Neural crest cell (in vitro differentiated cells): ENCODE measurements at regions not wholly inside any gene's neighbourhood (a gene's known extent, or its start where the extent isn't known, plus 50 kb on each side); places are given as distances from the start of the nearest gene placed in this dataset.
"Not testable (repeated sequence)": the region's sequence is repeated elsewhere in the genome, so short reads cannot be mapped to it uniquely, and the experiment has no call there.

ENCODE experiments used
- DNase-seq: peaks from one replicate; pipeline ENCODE4 v3.0.0; 2021; ENCODE audit warnings: low read depth, mixed read lengths, low spot score
- H3K27ac Mint-ChIP-seq: one replicate; pipeline ENCODE4 v1.8.0; 2021; ENCODE audit warnings: mild to moderate bottlenecking, mixed read lengths; ENCODE audit not compliant: unreplicated experiment
- H3K27me3 Mint-ChIP-seq: 2 replicates; pipeline ENCODE4 v1.8.0; 2021; ENCODE audit warnings: low read depth, mild to moderate bottlenecking, mixed read lengths
- H3K36me3 Mint-ChIP-seq: 2 replicates; pipeline ENCODE4 v1.8.0; 2021; ENCODE audit warnings: low read depth, mild to moderate bottlenecking, mixed read lengths
- H3K4me1 Mint-ChIP-seq: 2 replicates; pipeline ENCODE4 v1.8.0; 2021; ENCODE audit warnings: mixed read lengths
- H3K4me3 Mint-ChIP-seq: one replicate; pipeline ENCODE4 v1.8.0; 2021; ENCODE audit warnings: mild to moderate bottlenecking, mixed read lengths
- H3K9me3 Mint-ChIP-seq: 2 replicates; pipeline ENCODE4 v1.8.0; 2021; ENCODE audit warnings: mixed read lengths
- TF ChIP-seq, protein P1 (sequence below): fragments of 200-600 bp; sonication (generic); conservative IDR thresholded peaks from 2 replicates; pipeline ENCODE4 v1.5.0; 2021; ENCODE audit warnings: antibody characterized with exemption, mild to moderate bottlenecking

DNA sequence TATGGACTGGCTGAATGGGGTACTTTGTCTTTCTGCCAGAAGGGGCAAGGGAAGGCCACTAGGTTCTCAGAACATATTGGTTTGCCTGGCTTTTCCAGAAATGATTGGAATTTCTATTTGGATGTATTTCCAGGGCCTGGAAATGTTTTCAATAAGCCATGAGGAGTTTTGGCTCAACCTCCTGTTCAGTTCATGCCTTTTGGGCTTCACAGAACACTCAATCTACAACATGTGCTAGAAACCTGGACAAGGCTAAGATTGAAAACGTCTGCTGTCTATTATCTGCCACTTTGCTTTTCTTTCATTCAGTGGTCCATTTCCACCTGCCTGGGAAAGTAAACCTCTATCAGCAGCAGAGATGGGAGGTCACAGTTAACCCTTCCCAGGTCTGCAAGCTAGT lies 793.4 kb downstream of the TENT5A start:
- no peaks in the 10 kb centered on the region for H3K27me3 Mint-ChIP-seq
- no peak overlapping the region for H3K4me3 Mint-ChIP-seq
- H3K4me1 Mint-ChIP-seq = no peaks in the 10 kb centered on the region
- DNase-seq = no peak
- TF ChIP-seq, protein P1, sequence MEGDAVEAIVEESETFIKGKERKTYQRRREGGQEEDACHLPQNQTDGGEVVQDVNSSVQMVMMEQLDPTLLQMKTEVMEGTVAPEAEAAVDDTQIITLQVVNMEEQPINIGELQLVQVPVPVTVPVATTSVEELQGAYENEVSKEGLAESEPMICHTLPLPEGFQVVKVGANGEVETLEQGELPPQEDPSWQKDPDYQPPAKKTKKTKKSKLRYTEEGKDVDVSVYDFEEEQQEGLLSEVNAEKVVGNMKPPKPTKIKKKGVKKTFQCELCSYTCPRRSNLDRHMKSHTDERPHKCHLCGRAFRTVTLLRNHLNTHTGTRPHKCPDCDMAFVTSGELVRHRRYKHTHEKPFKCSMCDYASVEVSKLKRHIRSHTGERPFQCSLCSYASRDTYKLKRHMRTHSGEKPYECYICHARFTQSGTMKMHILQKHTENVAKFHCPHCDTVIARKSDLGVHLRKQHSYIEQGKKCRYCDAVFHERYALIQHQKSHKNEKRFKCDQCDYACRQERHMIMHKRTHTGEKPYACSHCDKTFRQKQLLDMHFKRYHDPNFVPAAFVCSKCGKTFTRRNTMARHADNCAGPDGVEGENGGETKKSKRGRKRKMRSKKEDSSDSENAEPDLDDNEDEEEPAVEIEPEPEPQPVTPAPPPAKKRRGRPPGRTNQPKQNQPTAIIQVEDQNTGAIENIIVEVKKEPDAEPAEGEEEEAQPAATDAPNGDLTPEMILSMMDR = no peak
- H3K9me3 Mint-ChIP-seq = peaks cover 5% of the 10 kb centered on the region
- no peaks in the 10 kb centered on the region for H3K36me3 Mint-ChIP-seq
- H3K27ac Mint-ChIP-seq = no peak overlapping the region

DNA sequence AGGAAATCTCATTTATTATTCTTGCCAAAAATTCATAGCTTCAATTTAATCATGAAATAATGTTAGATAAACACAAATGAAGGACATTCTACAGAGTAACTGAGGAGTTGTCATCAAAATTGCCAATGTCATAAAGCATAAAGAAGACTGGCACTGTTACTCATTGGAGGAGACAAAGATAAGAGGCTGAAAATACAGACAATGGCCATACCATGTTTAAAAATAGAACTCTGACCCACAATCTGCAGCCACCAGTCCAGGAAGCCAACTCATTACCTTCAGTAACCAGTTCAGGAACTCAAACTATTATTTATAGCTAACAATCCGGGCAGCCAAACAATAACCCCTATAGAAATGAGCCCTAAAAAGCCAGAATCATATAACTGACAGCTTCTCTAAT lies 795.6 kb downstream of the TENT5A start:
- H3K27ac Mint-ChIP-seq = no peak overlapping the region
- no peak overlapping the region for H3K4me3 Mint-ChIP-seq

GRCh38 chr6:80952479-80952878 lies 800.0 kb downstream of the TENT5A start:
- not testable (repeated sequence) for H3K36me3 Mint-ChIP-seq, H3K27me3 Mint-ChIP-seq, H3K4me1 Mint-ChIP-seq, H3K4me3 Mint-ChIP-seq, DNase-seq, H3K27ac Mint-ChIP-seq, H3K9me3 Mint-ChIP-seq

More for the DNA sequence above, 795.6 kb downstream of the TENT5A start:
- no peaks in the 10 kb centered on the region for H3K4me1 Mint-ChIP-seq
- H3K27me3 Mint-ChIP-seq = no peaks in the 10 kb centered on the region
- TF ChIP-seq, protein P1 = no peak
- DNase-seq = no peak
- peaks cover 5% of the 10 kb centered on the region for H3K9me3 Mint-ChIP-seq
- H3K36me3 Mint-ChIP-seq = no peaks in the 10 kb centered on the region

DNA sequence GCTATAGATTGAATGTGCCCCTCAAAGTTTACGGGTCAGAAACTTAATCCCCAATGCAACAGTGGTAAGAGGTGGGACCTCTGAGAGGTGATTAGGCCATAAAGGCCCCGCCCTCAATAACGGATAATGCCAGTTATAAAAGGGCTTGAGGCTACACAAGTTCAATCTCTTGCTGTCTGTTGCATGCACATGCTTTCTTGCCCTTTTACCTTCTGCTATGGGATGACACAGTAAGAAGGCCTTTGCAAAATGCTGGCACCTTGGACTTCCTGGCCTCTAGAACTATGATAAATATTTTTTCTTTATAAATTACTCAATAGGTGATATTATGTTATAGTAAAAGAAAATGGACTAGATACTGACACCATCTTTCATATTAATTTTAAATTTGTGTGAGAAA lies 806.1 kb downstream of the TENT5A start:
- Mint-ChIP-seq H3K36me3 (no peaks in the 10 kb centered on the region), H3K4me3 (no peak overlapping the region), H3K9me3 (no peaks in the 10 kb centered on the region), H3K4me1 (no peaks in the 10 kb centered on the region), H3K27me3 (no peaks in the 10 kb centered on the region), H3K27ac (no peak overlapping the region)
- TF ChIP-seq, protein P1 = no peak
- DNase-seq = no peak

DNA sequence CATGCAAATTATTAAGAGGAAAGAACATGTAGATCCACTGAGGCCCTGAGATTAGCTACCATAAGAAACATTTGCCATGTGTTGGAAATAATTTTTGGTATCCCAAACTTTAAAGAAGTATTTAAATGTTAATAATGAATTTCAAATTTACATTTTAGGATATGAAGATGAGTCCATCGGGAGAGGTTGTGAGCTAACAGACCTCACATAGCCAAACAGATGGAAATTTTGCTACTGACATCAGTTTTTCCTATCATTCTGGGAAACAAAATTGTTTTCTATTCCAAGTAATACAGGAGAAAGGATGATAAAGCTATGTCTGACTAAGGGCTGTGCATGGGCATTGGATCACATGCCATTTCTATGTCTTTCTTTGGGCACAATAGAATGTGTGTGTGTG lies 809.6 kb downstream of the TENT5A start:
- Mint-ChIP-seq H3K27me3 (no peaks in the 10 kb centered on the region), H3K4me1 (no peaks in the 10 kb centered on the region), H3K27ac (no peak overlapping the region), H3K36me3 (no peaks in the 10 kb centered on the region), H3K4me3 (no peak overlapping the region), H3K9me3 (no peaks in the 10 kb centered on the region)
- no peak for DNase-seq
- TF ChIP-seq, protein P1 = no peak

- Mint-ChIP-seq H3K27ac (no peak overlapping the region), H3K4me1 (no peaks in the 10 kb centered on the region), H3K36me3 (no peaks in the 10 kb centered on the region), H3K4me3 (no peak overlapping the region), H3K27me3 (no peaks in the 10 kb centered on the region), H3K9me3 (peaks cover 2% of the 10 kb centered on the region)
- no peak for DNase-seq
- TF ChIP-seq, protein P1 = no peak
These were observed 811.5 kb downstream of the TENT5A start for GRCh38 chr6:80940976-80941375.
